ENCODE measurements at regions not wholly inside any gene's neighbourhood (a gene's known extent, or its start where the extent isn't known, plus 50 kb on each side); places are given as distances from the start of the nearest gene placed in this dataset.

- TF ChIP-seq, protein P1, sequence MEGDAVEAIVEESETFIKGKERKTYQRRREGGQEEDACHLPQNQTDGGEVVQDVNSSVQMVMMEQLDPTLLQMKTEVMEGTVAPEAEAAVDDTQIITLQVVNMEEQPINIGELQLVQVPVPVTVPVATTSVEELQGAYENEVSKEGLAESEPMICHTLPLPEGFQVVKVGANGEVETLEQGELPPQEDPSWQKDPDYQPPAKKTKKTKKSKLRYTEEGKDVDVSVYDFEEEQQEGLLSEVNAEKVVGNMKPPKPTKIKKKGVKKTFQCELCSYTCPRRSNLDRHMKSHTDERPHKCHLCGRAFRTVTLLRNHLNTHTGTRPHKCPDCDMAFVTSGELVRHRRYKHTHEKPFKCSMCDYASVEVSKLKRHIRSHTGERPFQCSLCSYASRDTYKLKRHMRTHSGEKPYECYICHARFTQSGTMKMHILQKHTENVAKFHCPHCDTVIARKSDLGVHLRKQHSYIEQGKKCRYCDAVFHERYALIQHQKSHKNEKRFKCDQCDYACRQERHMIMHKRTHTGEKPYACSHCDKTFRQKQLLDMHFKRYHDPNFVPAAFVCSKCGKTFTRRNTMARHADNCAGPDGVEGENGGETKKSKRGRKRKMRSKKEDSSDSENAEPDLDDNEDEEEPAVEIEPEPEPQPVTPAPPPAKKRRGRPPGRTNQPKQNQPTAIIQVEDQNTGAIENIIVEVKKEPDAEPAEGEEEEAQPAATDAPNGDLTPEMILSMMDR (IDR thresholded peaks at IDR 0.05), result no peak
- no peak for TF ChIP-seq POLR2A (IDR thresholded peaks at IDR 0.05)
Observed at GRCh38 chr12:77214136-77214535, 148.8 kb upstream of the E2F7 start.
